Effector CD8-positive, alpha-beta T cell (primary cell): ENCODE measurements at regions not wholly inside any gene's neighbourhood (a gene's known extent, or its start where the extent isn't known, plus 50 kb on each side); places are given as distances from the start of the nearest gene placed in this dataset.
"Not testable (repeated sequence)": the region's sequence is repeated elsewhere in the genome, so short reads cannot be mapped to it uniquely, and the experiment has no call there.

Source experiments
- DNase-seq: peaks from one replicate; lab custom pipeline; 2025; lab: John Stamatoyannopoulos, UW

DNA sequence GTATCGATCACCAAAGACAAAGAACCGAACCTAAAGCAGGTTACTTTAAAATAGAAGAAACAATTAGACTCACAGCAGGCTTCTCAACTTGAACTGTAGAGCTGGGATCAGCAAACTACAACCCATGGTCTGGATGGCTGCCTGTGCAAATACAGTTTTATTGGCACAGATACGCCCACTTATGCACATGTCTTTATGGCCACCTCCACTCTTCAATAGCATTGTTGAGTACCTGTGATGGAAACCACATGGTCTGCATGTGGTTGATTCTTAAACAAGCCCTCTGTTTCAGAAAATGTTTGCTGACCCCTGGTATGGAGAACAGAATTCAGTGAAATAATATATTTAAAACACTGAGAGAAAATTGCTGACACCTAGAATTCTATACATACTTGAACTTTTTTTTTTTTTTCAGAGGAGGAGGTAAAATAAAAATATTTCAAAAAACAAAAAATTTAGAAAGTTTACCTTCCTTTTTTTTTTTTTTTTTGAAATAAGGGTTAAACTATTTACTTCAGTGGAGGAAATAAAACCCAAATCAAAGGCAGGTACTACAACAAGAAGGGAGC is 263.8 kb upstream of the ATP10A start:
- DNase-seq, result no peak

DNA sequence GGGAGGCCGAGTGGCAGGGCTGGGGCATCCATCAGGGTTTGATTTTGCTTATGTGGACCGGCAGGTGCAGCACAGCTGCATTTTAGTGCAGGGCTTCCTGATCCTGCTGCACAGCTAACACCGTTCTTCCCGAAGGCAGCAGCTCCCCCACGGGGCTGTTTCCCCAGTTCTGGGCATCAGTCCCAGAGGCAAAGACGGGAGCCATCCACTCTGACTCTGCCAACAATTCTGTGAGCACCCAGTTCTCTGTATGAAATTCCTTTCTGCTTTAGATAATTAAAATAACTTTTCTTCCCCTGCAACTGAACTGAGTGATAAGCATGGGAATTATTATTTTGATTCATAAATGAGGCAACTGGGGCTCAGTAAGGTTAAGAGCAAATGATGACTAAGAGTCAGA is 262.9 kb upstream of the ATP10A start:
- DNase-seq, result no peak

DNA sequence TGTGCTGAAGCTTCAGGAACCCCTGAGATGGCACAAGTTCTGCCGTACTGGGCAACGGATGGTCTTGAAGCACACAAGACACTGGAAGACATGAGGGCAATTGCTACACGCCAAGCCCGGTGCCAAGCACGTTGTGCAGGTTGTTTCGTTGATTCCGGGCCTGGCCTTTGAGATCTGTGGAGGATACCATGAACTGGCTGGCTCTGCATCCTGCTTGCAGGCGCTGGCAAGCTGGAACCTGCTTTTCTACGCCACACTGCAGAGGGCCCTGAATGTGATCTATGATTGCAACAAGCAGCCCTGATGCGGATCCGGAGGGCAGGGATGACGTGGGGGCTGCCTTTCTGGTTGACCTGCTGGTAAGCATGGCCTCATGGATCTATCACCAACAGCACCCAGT is 262.5 kb upstream of the ATP10A start:
- no peak for DNase-seq

DNA sequence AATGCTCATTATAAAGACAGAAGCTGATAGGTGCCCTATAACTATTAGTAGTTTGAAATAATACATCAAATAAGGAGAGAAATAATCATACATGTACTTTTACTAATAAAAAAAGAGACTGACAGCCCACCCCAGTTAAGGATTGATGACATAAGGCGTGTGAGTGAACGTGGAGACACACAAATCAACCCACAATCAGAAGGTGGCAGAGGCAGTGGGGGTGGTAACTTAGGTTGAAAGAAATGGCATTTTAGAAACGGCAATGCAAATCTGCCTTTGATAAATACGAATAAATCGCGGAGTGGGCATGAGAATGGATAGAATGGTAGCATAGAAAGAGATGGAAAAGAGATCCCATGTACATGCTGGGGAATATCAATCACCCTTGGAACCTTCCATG is 256.2 kb upstream of the ATP10A start:
- no peak for DNase-seq

DNA sequence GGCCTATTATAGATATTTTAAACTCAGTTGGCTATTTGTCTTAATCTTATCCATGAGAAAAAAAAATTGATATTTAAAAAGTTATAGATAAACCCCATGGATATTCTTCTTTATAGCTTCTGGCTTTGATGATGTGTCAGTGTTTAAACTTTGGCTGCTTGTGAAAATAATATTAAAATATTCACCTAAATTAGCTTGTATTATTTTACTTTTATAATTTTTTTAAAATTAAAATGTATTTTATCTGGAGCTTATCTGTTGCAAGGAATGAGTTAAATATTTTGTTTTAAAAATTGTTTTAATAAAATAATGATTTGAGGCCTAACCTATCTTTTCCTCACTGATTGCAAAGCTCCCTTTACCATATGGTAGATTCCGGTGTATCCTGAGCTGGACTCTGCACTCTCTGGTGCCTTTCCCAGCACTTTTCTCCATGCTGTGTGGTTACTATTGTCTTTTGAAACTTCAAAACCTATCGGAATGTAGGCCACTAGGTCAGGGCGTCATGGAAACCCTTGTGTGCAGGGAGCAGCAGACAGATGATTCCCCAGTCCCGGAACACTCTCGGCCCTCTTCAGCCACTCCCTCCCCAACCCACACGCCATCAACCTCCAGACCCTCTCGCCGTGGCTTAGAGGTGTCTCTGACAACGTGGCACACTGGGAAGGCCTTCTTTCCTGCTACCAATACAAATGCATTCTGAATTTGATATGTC is 252.3 kb upstream of the ATP10A start:
- DNase-seq, result no peak

DNA sequence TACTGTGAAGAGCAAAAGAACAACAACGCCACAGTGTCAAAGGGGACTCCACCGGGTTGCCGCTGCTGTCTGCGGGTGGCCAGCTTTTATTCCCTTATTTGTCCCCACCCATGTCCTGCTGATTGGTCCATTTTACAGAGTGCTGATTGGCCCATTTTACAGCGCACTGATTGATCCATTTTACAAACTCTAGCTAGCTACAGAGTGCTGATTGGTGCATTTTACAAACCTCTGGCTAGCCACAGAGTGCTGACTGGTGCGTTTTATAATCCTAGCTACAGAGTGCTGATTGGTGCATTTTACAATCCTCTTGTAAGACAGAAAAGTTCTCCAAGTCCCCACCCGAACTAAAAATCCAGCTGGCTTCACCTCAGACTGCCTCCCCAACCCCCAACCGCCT is 251.0 kb upstream of the ATP10A start:
- not testable (repeated sequence) for DNase-seq

DNA sequence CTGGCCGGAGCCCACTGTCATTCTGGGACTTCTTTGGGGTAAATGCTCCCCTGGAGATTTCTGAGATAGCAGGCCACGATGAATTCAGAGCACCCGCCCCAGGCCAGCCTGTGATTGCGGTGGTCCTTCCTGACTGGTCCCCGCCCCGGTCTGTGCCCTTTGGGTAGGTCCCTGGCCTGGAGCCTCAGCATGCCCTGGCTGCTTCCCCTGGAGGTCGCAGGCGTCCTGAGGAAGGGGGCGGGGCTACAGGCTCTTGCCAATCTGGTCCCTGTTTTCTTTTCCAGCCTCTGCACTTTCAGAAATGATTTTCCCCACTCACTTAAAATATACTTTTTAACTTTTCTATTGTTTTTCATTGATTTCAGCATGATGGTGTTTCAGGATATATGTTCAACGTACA is 250.2 kb upstream of the ATP10A start:
- no peak for DNase-seq

DNA sequence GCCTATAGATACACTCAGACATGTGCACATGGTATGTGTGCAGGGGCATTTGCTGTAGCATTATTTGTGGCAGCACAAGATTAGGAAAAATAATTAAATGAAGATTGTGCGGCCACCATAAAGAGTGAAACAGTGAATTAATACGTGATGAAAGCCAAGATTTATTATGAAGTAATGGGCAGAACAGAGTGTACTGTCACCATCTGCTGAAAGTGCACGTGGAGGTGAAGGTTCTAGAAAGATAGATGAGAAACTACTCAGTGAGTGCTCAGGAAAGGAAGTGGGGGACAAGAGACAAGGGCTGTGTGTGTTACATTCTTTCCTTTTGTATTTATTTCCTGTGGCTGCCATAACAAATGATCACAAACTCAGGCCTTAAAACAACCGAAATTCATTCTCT is 246.1 kb upstream of the ATP10A start:
- no peak for DNase-seq

DNA sequence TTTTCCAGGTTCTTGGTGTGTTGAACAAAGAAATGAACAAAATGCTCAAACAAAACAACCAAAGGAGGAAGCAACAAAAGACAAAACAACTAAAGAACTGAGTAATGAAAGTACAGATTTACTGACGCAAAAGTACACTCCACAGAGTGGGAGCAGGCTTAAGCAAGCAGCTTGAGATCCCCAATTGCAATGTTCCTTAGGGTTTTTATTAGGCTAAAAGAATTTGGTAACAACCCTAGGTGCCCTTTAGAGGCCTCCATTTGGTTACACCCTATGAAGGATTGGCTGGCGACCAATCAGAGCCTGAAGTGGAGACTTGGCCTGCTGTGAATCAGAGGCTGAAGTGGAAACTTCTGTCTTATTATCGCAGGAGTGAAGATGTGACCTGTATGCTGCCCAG is 243.4 kb upstream of the ATP10A start:
- no peak for DNase-seq

DNA sequence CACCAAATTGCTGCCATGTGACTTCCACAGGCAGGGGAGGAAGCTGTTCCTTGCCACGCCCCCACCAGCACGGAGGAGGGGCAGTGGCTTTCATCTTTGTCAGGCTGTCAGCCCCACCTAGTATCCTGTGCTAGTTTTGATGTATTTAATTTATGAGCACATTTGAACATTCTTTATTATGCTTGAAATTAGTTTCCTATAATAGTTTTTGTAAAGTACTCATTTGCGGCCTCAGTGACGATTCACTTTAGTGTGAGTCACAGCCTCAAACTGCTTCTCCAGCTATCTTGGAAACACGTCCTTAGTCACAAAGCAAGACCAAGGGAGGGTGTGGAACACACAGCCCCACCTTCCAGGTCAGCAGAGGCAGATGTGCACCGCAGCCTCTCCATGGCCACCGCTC is 239.9 kb upstream of the ATP10A start:
- DNase-seq, result no peak

DNA sequence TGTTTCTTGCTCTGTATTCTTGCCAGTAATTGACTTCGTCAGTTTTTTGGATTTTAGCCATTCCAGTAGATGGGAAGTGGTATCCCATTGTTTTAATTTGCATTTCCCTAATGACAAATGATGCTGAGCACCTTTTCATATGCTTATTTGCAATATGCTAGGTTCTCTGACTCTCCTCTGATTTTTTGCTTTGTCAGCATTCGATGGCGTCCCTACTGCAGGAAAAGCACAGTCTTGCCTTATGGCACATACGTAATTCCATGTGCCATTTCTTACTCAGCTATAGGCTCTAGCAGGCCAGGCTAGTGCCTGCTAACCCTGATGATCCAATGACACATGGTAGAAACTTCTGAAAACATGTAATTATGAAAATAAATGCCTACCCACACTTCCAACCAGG is 239.2 kb upstream of the ATP10A start:
- no peak for DNase-seq

DNA sequence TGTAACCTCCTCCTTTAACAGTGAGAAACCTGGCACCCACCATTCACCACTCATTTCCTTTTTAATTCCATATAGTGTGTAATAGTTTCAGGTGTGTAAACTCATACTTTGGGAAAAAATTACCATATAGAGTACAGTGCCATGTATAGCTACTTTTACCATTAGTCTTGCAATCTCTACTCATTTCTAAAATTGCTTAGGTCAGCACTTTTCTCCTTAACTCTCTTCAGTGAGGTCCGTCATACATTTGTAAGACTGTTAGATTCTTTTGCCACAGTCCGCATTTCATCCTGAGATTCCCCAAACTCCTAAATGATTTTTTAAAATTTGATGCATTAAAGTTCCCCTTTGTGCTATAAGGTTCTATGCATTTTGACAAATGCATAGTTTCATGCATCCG is 238.3 kb upstream of the ATP10A start:
- no peak for DNase-seq

DNA sequence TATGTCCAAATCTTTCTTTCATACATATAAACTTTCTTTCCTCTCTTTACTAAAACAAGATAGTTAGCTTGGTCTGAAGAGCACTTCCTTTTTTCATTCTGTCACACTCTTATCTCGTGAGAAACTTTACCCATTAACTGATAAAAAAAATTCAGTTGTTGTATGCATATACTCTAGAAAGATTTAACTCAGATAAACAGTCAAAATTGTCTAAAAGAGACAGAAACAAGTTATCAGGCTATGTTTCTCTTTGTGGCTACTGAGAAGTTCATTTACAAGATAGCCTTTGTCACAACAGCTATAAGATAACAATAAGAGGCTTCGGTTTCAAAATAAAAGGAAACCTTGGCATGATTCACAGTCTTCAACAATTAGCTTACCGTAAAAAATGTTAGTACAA is 235.7 kb upstream of the ATP10A start:
- DNase-seq, result no peak

DNA sequence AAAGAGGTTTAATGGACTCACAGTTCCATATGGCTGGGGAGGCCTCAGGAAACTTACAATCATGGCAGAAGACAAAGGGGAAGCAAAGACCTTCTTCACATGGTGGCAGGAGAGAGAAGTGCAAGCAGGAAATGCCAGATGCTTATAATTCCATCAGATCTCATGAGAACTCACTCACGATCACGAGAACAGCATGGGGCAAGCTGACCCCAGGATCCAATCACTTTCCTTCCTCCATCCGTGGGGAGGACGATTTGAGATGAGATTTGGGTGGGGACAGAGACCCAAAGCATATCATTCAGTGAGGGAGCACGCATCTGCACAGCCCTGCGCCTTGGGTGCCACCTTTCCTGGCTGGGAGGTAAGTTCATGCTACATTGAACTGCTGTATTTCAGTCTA is 234.1 kb upstream of the ATP10A start:
- DNase-seq, result no peak

DNA sequence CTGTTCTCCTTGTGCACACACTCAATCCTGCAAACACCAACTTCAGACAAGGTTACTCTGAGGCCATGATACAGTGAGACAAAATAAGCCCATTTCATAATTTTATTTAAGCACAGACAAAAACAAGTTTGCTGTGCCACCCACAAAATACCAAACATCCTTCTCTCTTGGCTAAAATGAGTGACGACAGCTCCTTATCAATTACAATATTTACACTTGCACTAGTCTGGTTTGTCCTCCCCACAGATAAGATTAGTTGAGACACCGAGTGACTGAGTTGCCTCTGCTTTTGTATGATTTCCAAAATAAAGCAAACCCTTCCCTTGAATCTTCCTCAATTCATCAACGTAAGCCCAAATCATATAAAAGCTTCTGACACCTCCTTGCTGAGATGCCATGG is 233.5 kb upstream of the ATP10A start:
- DNase-seq, result no peak

DNA sequence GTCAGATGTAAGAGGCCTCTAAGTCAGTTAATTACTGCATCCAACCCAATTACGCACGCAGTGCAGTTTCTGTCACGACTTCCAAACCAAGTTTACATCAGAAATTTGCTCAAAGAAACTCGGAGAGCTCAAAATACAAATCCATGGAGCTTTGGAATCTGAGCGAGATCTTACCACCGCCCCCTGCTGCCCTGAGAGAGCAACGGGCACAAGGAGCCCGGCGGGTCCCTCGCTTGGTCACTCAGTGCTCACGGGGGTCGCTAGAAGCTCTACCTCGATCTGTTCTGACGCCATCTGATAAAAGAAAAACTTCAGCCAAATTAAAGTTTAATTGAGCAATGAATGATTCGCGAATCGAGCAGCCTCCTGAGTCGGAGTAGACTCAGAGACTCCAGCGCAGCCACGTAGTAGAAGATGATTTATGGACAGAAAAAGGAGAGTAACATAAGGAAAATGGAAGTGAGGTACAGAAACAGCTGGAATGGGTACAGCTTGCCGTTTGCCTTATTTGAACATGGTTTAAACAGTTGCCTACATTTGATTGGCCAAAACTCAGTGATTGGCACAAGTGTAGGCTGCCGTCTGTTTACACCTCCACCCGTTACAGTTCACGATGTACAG is 232.7 kb upstream of the ATP10A start:
- DNase-seq, result no peak

DNA sequence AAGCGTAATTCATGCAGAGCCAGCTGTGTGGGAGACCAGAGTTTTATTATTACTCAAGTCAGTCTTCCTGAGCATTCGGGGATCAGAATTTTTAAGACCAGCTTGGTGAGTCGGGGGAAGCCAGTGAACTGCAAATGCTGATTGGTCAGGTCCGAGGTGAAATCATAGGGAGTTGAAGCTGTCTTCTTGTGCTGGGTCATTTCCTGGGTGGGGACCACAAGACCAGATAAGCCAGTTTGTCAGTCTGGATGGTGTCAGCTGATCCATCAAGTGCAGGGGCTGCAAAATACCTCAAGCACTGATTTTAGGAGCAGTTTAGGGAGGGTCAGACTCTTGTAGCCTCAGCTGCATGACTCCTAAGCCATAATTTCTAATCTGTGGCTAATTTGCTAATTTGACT is 228.1 kb upstream of the ATP10A start:
- DNase-seq, result no peak

DNA sequence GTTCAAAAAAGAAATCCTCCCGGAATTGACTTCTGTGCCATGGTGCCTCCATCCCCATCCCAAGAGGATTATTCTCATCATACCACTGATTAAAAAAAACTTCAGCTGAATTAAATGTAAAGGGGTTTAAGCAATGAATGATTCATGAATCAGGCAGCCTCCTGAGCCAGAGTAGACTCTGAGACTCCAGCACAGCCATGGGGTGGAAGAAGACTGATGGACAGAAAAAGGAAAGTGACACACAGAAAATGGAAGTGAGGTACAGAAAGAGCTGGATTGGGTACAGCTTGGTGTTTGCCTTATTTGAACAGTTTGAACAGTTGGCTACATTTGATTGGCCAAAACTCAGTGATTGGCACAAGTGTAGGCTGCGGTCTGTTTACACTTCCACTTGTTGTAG is 224.8 kb upstream of the ATP10A start:
- DNase-seq, result no peak

DNA sequence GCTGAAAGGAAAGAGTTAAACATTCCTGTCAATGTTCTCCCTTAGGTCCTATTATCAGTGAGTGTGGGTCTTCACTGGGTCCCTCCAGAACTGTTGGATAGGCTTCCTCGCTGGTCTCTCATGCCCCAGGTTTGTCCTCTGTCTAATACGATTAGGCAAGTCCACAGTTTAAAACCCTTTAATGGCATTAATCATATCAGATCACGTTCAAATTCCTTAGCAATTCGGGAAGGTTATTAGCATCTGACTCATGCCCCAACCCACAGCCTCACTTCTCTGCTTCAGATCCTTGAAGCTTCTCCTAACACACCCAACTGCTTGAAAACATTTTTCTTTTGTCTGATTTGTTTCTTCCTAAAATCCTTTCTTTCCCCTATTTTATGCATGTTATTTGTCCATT is 224.3 kb upstream of the ATP10A start:
- no peak for DNase-seq

DNA sequence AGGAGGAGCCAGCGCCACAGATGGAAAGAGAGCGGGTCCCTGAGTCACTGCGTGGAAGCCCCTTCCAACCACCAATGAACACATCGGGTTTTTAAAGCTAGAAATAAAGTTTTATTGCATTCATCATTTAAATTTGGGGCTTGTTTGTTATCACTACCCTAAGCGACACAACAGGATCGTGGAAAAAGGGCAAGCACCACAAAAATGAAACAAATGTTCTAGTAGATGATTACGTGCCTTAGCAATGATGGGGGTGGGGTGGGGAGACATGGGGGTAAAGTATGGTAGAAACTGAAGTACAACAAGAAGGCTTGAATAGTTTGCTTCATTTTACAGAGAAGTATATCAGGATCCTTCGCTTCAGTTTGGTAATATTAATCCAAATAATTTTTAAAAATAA is 221.6 kb upstream of the ATP10A start:
- DNase-seq, result no peak

DNA sequence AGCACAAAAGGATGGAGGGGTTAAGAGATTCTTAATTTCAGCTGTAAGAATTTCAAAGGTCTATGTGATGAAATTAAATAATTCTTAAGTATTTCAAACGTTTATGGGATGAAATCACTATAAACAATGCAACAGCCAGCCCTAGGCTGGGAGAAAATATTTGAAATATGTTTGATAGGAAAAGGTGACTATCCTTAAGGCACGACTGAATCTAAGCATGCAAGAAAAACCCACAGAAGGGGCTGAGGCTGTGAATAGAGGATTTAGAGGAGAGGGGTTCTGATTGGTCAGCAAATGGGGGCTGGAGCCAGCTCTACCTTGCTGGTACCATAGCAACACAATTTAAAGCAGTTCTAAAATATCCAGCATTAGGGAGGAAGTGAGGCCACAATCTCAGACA is 220.8 kb upstream of the ATP10A start:
- no peak for DNase-seq

DNA sequence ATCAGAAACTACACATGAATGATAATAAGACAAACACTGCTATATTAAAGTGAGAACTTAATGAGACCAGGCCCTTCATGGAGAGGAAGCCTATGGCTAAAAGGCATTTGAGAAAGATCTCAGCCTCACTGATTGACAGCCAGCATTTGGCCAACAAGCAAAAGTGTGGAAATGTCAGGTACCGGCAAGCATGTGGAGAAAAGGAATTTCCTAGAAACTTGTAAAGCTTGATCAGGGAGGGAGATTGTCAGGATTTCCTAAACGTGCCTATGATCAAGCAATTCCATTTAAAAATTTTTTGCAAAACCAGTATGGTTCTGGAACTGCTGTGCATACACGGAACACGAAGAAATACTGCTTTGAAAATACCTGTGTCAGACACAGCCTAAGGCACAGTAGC is 220.3 kb upstream of the ATP10A start:
- DNase-seq, result no peak

DNA sequence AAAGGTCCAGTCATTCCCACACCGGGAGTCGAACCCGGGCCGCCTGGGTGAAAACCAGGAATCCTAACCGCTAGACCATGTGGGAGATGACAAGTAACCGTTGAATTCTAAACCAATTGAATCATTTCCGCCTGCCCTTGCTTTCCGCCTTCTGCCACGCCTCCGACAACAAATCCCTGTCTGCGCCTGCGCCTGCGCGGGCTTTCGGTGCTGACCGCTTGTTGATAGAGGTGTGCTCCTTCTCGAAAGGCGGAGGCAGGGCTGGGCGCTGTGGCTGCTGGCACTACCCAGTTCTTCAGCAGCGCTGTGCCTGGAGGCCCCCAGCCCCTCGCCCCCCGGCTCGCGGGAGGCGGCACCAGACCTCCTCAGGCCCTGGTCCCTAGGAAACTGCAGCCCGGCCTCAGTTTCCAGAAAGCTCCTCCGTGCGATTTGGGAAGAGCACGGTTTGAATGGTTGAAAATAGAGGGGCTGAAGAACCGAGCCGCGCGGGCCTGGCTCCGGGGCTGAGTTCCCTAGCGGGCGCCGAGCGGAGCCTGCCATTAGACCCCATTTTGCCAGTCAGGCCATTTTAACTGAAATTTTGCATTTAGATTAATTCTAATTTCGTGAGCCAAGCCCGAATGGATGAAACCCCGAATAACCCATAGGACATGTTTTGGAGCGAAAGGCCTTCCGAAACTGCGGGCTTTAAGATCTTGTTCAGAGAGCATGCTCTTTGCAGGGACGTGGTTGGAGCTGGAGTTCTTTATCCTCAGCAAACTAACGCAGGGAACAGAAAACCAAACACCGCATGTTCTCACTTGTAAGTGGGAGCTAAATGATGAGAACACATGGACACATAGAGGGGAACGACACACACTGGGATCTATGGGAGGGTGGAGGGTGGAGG is 219.3 kb upstream of the ATP10A start:
- DNase-seq, result peak; percentile 91
